ENCODE measurements at regions not wholly inside any gene's neighbourhood (a gene's known extent, or its start where the extent isn't known, plus 50 kb on each side); places are given as distances from the start of the nearest gene placed in this dataset.

DNA sequence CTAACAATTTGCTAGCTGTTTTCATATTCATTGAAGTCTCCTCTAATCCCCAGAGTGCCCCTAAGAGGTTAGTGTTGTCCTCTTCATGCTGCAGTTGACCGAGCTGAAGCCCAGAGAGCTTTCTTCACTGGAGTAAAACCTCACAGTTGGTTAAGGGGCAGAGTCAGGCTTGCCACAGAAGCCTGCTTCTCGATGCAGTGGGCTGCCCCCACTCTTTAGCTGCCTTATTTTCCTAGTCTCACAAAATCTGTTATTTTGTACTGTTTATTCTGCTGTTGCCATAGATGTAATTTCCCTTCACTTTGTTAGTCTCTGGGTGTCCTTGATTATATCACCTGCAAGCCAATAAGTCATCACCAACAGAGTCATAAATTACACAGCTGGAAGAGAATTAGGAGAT lies 56.3 kb upstream of the ZPBP start:
- Histone ChIP-seq H3K4me1 (no peaks in the 10 kb centered on the region), H3K27ac (no peak overlapping the region), H3K27me3 (no peaks in the 10 kb centered on the region), H3K9me3 (no peaks in the 10 kb centered on the region), H3K36me3 (no peaks in the 10 kb centered on the region), H3K4me3 (no peak overlapping the region)
- TF ChIP-seq POLR2AphosphoS5 (IDR thresholded peaks at IDR 0.05) (no peak), POLR2A (IDR thresholded peaks at IDR 0.05) (no peak)
- in situ Hi-C loops (cut with MboI; ENCODE audit: low pct_ligation_motif_present in 1 of 4, low pct_unique_long_range_greater_than_20kb in 1 of 4, low sequenced_read_pairs in 3 of 4): loop anchor here in 2 of 4 donors (10.0 to 25.0 kb wide), 3 partner anchors 275 to 1013 kb away; no protein-coding TSS in a partner anchor
- no peak for DNase-seq
- intact Hi-C loops (cut with DNase I; ENCODE audit: low total_unique reads): no loop called here
- WGBS, 2 donors (ENCODE audit: low coverage in 1 of 2): 20 to 55% methylated on average over 1 to 2 of the region's 2 CpGs

DNA sequence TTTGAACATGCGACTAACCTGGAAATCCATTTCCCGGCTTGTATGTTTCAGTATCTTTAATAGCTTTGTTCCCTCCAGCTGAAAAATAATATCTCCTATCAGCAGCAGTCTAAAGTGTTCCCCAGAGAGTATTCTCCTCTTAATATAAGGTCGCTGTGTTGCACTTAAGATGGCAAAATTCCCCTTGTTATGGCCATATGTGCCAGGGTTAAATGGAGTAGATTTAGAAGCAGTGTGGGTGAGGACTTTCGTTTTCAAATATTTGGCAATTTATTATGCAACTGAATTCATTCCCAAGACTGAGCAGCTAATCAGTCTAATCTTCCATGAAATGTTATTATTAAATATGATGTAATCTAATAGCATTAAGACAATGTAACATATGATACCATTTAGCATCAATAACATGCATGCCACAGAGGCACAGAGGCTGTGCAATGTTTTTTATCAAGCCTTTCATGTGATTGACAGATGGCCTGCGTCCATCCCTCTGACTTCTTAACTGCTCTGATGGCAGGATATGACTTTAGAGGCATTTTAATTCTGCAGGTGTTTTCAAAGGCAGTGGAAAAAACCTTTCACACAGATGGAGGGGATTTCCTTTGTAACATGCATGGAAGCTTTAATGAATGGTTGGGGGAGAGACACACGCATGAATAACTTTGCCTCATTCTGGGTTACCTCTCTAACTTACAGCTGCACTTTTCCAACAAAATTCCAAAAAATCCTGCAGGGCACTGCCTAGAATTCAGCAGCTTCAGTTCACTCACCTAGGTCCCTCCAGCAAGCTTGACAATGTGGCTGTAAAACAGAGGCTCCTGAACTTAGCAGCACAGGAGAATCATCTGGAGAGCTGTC lies 55.1 kb upstream of the ZPBP start:
- Histone ChIP-seq H3K9me3 (no peaks in the 10 kb centered on the region), H3K27ac (no peak overlapping the region), H3K4me3 (no peak overlapping the region), H3K36me3 (no peaks in the 10 kb centered on the region), H3K4me1 (no peaks in the 10 kb centered on the region), H3K27me3 (no peaks in the 10 kb centered on the region)
- intact Hi-C loops (cut with DNase I; ENCODE audit: low total_unique reads) (no loop called here), in situ Hi-C loops (cut with MboI; ENCODE audit: low pct_ligation_motif_present in 1 of 4, low pct_unique_long_range_greater_than_20kb in 1 of 4, low sequenced_read_pairs in 3 of 4) (loop anchor here in 2 of 4 donors (10.0 to 25.0 kb wide), 3 partner anchors 277 to 1014 kb away; no protein-coding TSS in a partner anchor)
- WGBS, 2 donors (ENCODE audit: low coverage in 1 of 2): 57 to 61% methylated on average over 5 to 6 of the region's 6 CpGs
- no peak for TF ChIP-seq POLR2AphosphoS5 (IDR thresholded peaks at IDR 0.05)
- TF ChIP-seq, protein P1, sequence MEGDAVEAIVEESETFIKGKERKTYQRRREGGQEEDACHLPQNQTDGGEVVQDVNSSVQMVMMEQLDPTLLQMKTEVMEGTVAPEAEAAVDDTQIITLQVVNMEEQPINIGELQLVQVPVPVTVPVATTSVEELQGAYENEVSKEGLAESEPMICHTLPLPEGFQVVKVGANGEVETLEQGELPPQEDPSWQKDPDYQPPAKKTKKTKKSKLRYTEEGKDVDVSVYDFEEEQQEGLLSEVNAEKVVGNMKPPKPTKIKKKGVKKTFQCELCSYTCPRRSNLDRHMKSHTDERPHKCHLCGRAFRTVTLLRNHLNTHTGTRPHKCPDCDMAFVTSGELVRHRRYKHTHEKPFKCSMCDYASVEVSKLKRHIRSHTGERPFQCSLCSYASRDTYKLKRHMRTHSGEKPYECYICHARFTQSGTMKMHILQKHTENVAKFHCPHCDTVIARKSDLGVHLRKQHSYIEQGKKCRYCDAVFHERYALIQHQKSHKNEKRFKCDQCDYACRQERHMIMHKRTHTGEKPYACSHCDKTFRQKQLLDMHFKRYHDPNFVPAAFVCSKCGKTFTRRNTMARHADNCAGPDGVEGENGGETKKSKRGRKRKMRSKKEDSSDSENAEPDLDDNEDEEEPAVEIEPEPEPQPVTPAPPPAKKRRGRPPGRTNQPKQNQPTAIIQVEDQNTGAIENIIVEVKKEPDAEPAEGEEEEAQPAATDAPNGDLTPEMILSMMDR (IDR thresholded peaks at IDR 0.05): no peak
- no peak for TF ChIP-seq EP300 (IDR thresholded peaks at IDR 0.05; ENCODE audit: low read depth)
- no peak for TF ChIP-seq POLR2A (IDR thresholded peaks at IDR 0.05)
- DNase-seq: no peak

- no peaks in the 10 kb centered on the region for H3K27me3 ChIP-seq
- intact Hi-C loops (cut with DNase I; ENCODE audit: low total_unique reads) (no loop called here), in situ Hi-C loops (cut with MboI; ENCODE audit: low pct_ligation_motif_present in 1 of 4, low pct_unique_long_range_greater_than_20kb in 1 of 4, low sequenced_read_pairs in 3 of 4) (loop anchor here in 2 of 4 donors (10.0 to 25.0 kb wide), 3 partner anchors 278 to 1016 kb away; no protein-coding TSS in a partner anchor)
- no peaks in the 10 kb centered on the region for H3K36me3 ChIP-seq
- no peak overlapping the region for H3K4me3 ChIP-seq
- H3K9me3 ChIP-seq: no peaks in the 10 kb centered on the region
- H3K27ac ChIP-seq: no peak overlapping the region
- no peak for DNase-seq
- TF ChIP-seq, protein P1 (IDR thresholded peaks at IDR 0.05): no peak
- TF ChIP-seq POLR2A (IDR thresholded peaks at IDR 0.05) (no peak), POLR2AphosphoS5 (IDR thresholded peaks at IDR 0.05) (no peak), EP300 (IDR thresholded peaks at IDR 0.05; ENCODE audit: low read depth) (no peak)
- 54 to 78% methylated on average over 2 to 3 of the region's 3 CpGs for WGBS, 2 donors (ENCODE audit: low coverage in 1 of 2)
- H3K4me1 ChIP-seq: peaks cover 0 to 4% (median 0%) of the 10 kb centered on the region in 4 donors
Measured at GRCh38 chr7:50146692-50147091, 53.6 kb upstream of the ZPBP start.

DNA sequence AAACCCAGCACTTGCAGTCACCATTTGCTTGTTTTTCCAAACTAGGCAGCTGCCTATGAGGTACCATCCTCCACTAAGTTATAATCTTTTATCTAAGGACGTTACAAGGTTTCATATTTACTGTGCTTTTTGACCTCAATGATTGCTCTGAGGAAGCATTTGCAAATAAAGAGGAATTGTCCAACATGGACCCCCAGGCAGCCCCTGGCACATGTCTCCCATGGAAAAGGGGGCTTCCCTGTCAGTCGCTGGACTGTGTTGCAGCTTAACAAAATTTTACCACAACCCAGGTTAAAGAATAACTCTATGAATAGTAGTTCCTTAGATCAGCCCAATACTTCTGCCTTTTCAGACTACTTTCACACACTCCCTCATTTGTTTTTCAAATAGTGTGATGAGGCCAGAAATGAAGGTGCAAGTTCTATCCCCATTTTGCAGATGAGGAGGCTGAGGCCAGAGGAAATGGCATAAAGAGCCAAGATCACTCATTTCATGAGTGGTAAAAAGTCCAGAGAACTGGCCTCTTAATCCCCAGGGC lies 52.8 kb upstream of the ZPBP start:
- intact Hi-C loops (cut with DNase I; ENCODE audit: low total_unique reads): no loop called here

DNA sequence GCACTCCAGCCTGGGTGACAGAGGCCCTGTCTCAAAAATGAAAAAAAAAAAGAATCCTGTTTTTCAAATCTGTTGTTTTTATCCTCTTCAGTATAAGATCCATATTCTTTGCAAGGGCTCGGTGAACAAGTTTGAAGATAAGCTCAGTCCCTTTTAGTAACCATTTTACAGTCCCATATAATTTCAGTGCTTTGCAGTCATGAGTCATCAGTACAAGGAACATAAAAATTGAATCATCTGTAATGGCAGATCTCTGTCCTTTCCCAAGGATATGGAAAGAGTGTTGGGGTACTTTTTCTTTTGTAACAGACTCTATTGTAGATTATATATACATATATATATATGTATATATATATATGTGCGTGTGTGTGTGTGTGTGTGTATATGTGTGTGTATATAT lies 52.2 kb upstream of the ZPBP start:
- no peak overlapping the region for H3K27ac ChIP-seq
- 33 to 46% methylated on average over 1 to 2 of the region's 2 CpGs for WGBS, 2 donors (ENCODE audit: low coverage in 1 of 2)
- intact Hi-C loops (cut with DNase I; ENCODE audit: low total_unique reads): no loop called here

More for the DNA sequence above, 52.8 kb upstream of the ZPBP start:
- TF ChIP-seq POLR2A (IDR thresholded peaks at IDR 0.05) (no peak), EP300 (IDR thresholded peaks at IDR 0.05; ENCODE audit: low read depth) (no peak)
- Histone ChIP-seq H3K4me3 (no peak overlapping the region), H3K9me3 (no peaks in the 10 kb centered on the region), H3K36me3 (no peaks in the 10 kb centered on the region), H3K27ac (no peak overlapping the region), H3K4me1 (peaks cover 0 to 4% (median 0%) of the 10 kb centered on the region in 4 donors), H3K27me3 (no peaks in the 10 kb centered on the region)
- 20 to 21% methylated on average over 1 to 2 of the region's 2 CpGs for WGBS, 2 donors (ENCODE audit: low coverage in 1 of 2)
- no peak for DNase-seq
- in situ Hi-C loops (cut with MboI; ENCODE audit: low pct_ligation_motif_present in 1 of 4, low pct_unique_long_range_greater_than_20kb in 1 of 4, low sequenced_read_pairs in 3 of 4): loop anchor here in 2 of 4 donors (10.0 to 25.0 kb wide), 3 partner anchors 279 to 1016 kb away; no protein-coding TSS in a partner anchor

More for the DNA sequence above, 52.2 kb upstream of the ZPBP start:
- H3K36me3 ChIP-seq: no peaks in the 10 kb centered on the region
- H3K27me3 ChIP-seq: no peaks in the 10 kb centered on the region
- H3K4me3 ChIP-seq: no peak overlapping the region
- H3K9me3 ChIP-seq: no peaks in the 10 kb centered on the region
- TF ChIP-seq POLR2AphosphoS5 (IDR thresholded peaks at IDR 0.05) (no peak), EP300 (IDR thresholded peaks at IDR 0.05; ENCODE audit: low read depth) (no peak), POLR2A (IDR thresholded peaks at IDR 0.05) (no peak)
- TF ChIP-seq, protein P1 (IDR thresholded peaks at IDR 0.05): no peak
- in situ Hi-C loops (cut with MboI; ENCODE audit: low pct_ligation_motif_present in 1 of 4, low pct_unique_long_range_greater_than_20kb in 1 of 4, low sequenced_read_pairs in 3 of 4): loop anchor here in 2 of 4 donors (10.0 to 25.0 kb wide), 3 partner anchors 280 to 1017 kb away; no protein-coding TSS in a partner anchor
- no peak for DNase-seq
- peaks cover 0 to 4% (median 0%) of the 10 kb centered on the region in 4 donors for H3K4me1 ChIP-seq
